Islet of Langerhans (tissue), 1 donor: ENCODE measurements at regions not wholly inside any gene's neighbourhood (a gene's known extent, or its start where the extent isn't known, plus 50 kb on each side); places are given as distances from the start of the nearest gene placed in this dataset.
"Not testable (repeated sequence)": the region's sequence is repeated elsewhere in the genome, so short reads cannot be mapped to it uniquely, and the experiment has no call there.

Experiments
- FAIRE-seq: peaks from one replicate; lab custom pipeline; 2011; peaks lifted over from hg19 to GRCh38; lab: Jason Lieb, UNC

- FAIRE-seq = not testable (repeated sequence)
Measured at GRCh38 chr20:51123887-51124286, 101.0 kb upstream of the KCNG1 start.

GRCh38 chr20:51122931-51123658 is 100.2 kb upstream of the KCNG1 start:
- no peak for FAIRE-seq

GRCh38 chr20:51121901-51122412 is 99.0 kb upstream of the KCNG1 start:
- FAIRE-seq = no peak

GRCh38 chr20:51121272-51121671 is 98.4 kb upstream of the KCNG1 start:
- no peak for FAIRE-seq

GRCh38 chr20:51120868-51121267 is 98.0 kb upstream of the KCNG1 start:
- no peak for FAIRE-seq

- no peak for FAIRE-seq
Measured at GRCh38 chr20:51120438-51120837, 97.5 kb upstream of the KCNG1 start.

- no peak for FAIRE-seq
Measured at GRCh38 chr20:51119914-51120313, 97.0 kb upstream of the KCNG1 start.

- FAIRE-seq = no peak
Measured at GRCh38 chr20:51118985-51119527, 96.1 kb upstream of the KCNG1 start.

- FAIRE-seq = no peak
Measured at GRCh38 chr20:51118216-51118615, 95.3 kb upstream of the KCNG1 start.

- no peak for FAIRE-seq
Measured at GRCh38 chr20:51116765-51117686, 94.1 kb upstream of the KCNG1 start.

- FAIRE-seq = no peak
Measured at GRCh38 chr20:51111290-51111689, 88.4 kb upstream of the KCNG1 start.

- no peak for FAIRE-seq
Measured at GRCh38 chr20:51108638-51109363, 85.9 kb upstream of the KCNG1 start.

GRCh38 chr20:51106011-51106410 is 83.1 kb upstream of the KCNG1 start:
- no peak for FAIRE-seq

GRCh38 chr20:51104960-51105920 is 82.3 kb upstream of the KCNG1 start:
- FAIRE-seq = no peak

GRCh38 chr20:51100617-51101016 is 77.7 kb upstream of the KCNG1 start:
- no peak for FAIRE-seq

GRCh38 chr20:51098284-51098810 is 75.4 kb upstream of the KCNG1 start:
- no peak for FAIRE-seq

- FAIRE-seq = no peak
Measured at GRCh38 chr20:51097351-51098120, 74.6 kb upstream of the KCNG1 start.

GRCh38 chr20:51096582-51097267 is 73.8 kb upstream of the KCNG1 start:
- FAIRE-seq = no peak
